Smooth muscle cell (in vitro differentiated cells): ENCODE measurements at regions not wholly inside any gene's neighbourhood (a gene's known extent, or its start where the extent isn't known, plus 50 kb on each side); places are given as distances from the start of the nearest gene placed in this dataset.
"Not testable (repeated sequence)": the region's sequence is repeated elsewhere in the genome, so short reads cannot be mapped to it uniquely, and the experiment has no call there.

Source experiments
- DNase-seq: peaks from one replicate; lab custom pipeline; 2025; ENCODE audit not compliant: unreplicated experiment; lab: John Stamatoyannopoulos, UW
- H2AFZ ChIP-seq: fragments of 200-600 bp; sonication (generic); 2 replicates; pipeline ENCODE4 v1.6.0; 2016; ENCODE audit warnings: antibody characterized with exemption, low read depth, mild to moderate bottlenecking
- H3F3A ChIP-seq: fragments of 200-600 bp; sonication (generic); 2 replicates; pipeline ENCODE4 v1.6.0; 2017; ENCODE audit warnings: antibody characterized with exemption, low read depth
- H3K27ac ChIP-seq: fragments of 200-600 bp; sonication (generic); 2 replicates; pipeline ENCODE4 v1.5.1; 2016; ENCODE audit warnings: low read depth, mild to moderate bottlenecking
- H3K27me3 ChIP-seq: fragments of 200-600 bp; sonication (generic); 2 replicates; pipeline ENCODE4 v1.6.1; 2016; ENCODE audit warnings: low read depth, mild to moderate bottlenecking
- H3K36me3 ChIP-seq: fragments of 200-600 bp; sonication (generic); 2 replicates; pipeline ENCODE4 v1.5.1; 2016; ENCODE audit warnings: low read depth
- H3K4me1 ChIP-seq: fragments of 200-600 bp; sonication (generic); 2 replicates; pipeline ENCODE4 v1.5.1; 2016; ENCODE audit warnings: low read depth
- H3K4me2 ChIP-seq: fragments of 200-600 bp; sonication (generic); 2 replicates; pipeline ENCODE4 v1.6.0; 2016; ENCODE audit warnings: mild to moderate bottlenecking
- H3K4me3 ChIP-seq: fragments of 200-600 bp; sonication (generic); 2 replicates; pipeline ENCODE4 v1.5.1; 2016; ENCODE audit warnings: mild to moderate bottlenecking
- H3K79me2 ChIP-seq: fragments of 200-600 bp; sonication (generic); 2 replicates; pipeline ENCODE4 v1.6.0; 2016; ENCODE audit warnings: low read depth, mild to moderate bottlenecking
- H3K9ac ChIP-seq: fragments of 200-600 bp; sonication (generic); 2 replicates; pipeline ENCODE4 v1.6.0; 2016; ENCODE audit warnings: low read depth
- H3K9me3 ChIP-seq: fragments of 200-600 bp; sonication (generic); replicated peaks from 2 replicates; pipeline ENCODE4 v1.5.1; 2016; ENCODE audit warnings: low read depth
- H4K20me1 ChIP-seq: fragments of 200-600 bp; sonication (generic); 2 replicates; pipeline ENCODE4 v1.6.0; 2016; ENCODE audit warnings: low read depth
- CTCF ChIP-seq: fragments of 200-600 bp; sonication (generic); IDR thresholded peaks from 2 replicates; pipeline ENCODE4 v1.5.1; 2017; ENCODE audit warnings: borderline replicate concordance, mild to moderate bottlenecking, antibody characterized with exemption; ENCODE audit not compliant: insufficient read depth, poor library complexity, severe bottlenecking
- WGBS: methylation state at CpG from one replicate; pipeline ENCODE4 v1.1.7; 2016; ENCODE audit warnings: low lambda C conversion rate; 5-methylcytosine and 5-hydroxymethylcytosine counted together

GRCh38 chr2:61619561-61619960 is 81.4 kb upstream of the XPO1 start:
- Histone ChIP-seq H3K9ac (no peak overlapping the region), H3K27me3 (no peaks in the 10 kb centered on the region), H2AFZ (no peak overlapping the region), H3F3A (no peaks in the 10 kb centered on the region), H4K20me1 (no peaks in the 10 kb centered on the region), H3K4me2 (no peak overlapping the region), H3K36me3 (no peaks in the 10 kb centered on the region), H3K9me3 (no peaks in the 10 kb centered on the region), H3K27ac (no peak overlapping the region), H3K4me1 (no peaks in the 10 kb centered on the region), H3K79me2 (no peaks in the 10 kb centered on the region), H3K4me3 (no peak overlapping the region)
- DNase-seq: no peak
- TF ChIP-seq CTCF: no peak
- 97% methylated on average over 5 of the region's 5 CpGs for WGBS

DNA sequence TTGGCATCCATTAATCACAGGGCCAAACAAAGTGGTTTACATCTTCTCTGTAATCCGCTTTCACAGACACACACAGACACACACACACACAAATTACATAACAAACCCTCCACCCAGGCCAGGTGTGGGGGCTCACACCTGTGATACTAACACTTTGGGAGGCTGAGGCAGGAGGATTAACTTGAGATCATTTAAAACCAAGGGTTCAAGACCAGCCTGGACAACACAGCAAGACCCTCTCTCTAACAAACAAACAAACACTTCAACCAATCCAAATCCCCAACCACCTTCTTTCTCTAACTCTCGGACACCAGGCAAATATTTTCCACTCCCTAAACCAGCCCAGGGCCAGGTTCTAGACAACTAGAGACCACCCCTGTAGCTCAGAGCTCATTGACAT is 79.5 kb upstream of the XPO1 start:
- Histone ChIP-seq H3K4me2 (no peak overlapping the region), H3K4me1 (no peaks in the 10 kb centered on the region), H3F3A (no peaks in the 10 kb centered on the region), H2AFZ (no peak overlapping the region), H3K9me3 (no peaks in the 10 kb centered on the region), H4K20me1 (no peaks in the 10 kb centered on the region), H3K4me3 (no peak overlapping the region), H3K27me3 (no peaks in the 10 kb centered on the region), H3K36me3 (no peaks in the 10 kb centered on the region), H3K79me2 (no peaks in the 10 kb centered on the region), H3K9ac (no peak overlapping the region), H3K27ac (no peak overlapping the region)
- 90% methylated on average over 2 of the region's 2 CpGs for WGBS
- DNase-seq: no peak
- no peak for TF ChIP-seq CTCF

- Histone ChIP-seq H3K27ac (no peak overlapping the region), H3K27me3 (no peaks in the 10 kb centered on the region), H3F3A (no peaks in the 10 kb centered on the region), H3K36me3 (no peaks in the 10 kb centered on the region), H3K4me1 (no peaks in the 10 kb centered on the region), H3K9me3 (no peaks in the 10 kb centered on the region), H3K4me2 (no peak overlapping the region), H3K4me3 (no peak overlapping the region), H3K79me2 (no peaks in the 10 kb centered on the region), H4K20me1 (no peaks in the 10 kb centered on the region), H2AFZ (no peak overlapping the region), H3K9ac (no peak overlapping the region)
- TF ChIP-seq CTCF: no peak
- no peak for DNase-seq
- 96% methylated on average over 3 of the region's 3 CpGs for WGBS
Observed at GRCh38 chr2:61605245-61605644, 67.1 kb upstream of the XPO1 start.

- Histone ChIP-seq H3K9ac (no peak overlapping the region), H3K79me2 (no peaks in the 10 kb centered on the region), H3K4me3 (no peak overlapping the region), H2AFZ (no peak overlapping the region), H3K4me2 (no peak overlapping the region), H3K27ac (no peak overlapping the region), H4K20me1 (no peaks in the 10 kb centered on the region), H3K9me3 (no peaks in the 10 kb centered on the region), H3K4me1 (no peaks in the 10 kb centered on the region), H3K36me3 (no peaks in the 10 kb centered on the region), H3F3A (no peaks in the 10 kb centered on the region), H3K27me3 (no peaks in the 10 kb centered on the region)
- no peak for DNase-seq
- 90% methylated on average over 2 of the region's 2 CpGs for WGBS
- no peak for TF ChIP-seq CTCF
Observed at GRCh38 chr2:61604433-61604832, 66.3 kb upstream of the XPO1 start.

- H3K79me2 ChIP-seq: not testable (repeated sequence)
- 86% methylated on average over 7 of the region's 7 CpGs for WGBS
Observed at GRCh38 chr2:61598515-61599156, 60.5 kb upstream of the XPO1 start.

More at GRCh38 chr2:61598515-61599156, 60.5 kb upstream of the XPO1 start:
- H3K4me2 ChIP-seq, H3K4me1 ChIP-seq, DNase-seq, H3K27me3 ChIP-seq, H3K27ac ChIP-seq, H3K9ac ChIP-seq, H3F3A ChIP-seq, H3K4me3 ChIP-seq, H4K20me1 ChIP-seq, H3K36me3 ChIP-seq, H2AFZ ChIP-seq, H3K9me3 ChIP-seq: not testable (repeated sequence)
